ENCODE measurements at regions not wholly inside any gene's neighbourhood (a gene's known extent, or its start where the extent isn't known, plus 50 kb on each side); places are given as distances from the start of the nearest gene placed in this dataset.
A peak's percentile ranks its signal among the peaks of the same experiment; 100 is the strongest.

GRCh38 chr1:115577513-115577912, 64.3 kb upstream of the VANGL1 start:
- DNase-seq (ENCODE audit: low read depth), result no peak

DNA sequence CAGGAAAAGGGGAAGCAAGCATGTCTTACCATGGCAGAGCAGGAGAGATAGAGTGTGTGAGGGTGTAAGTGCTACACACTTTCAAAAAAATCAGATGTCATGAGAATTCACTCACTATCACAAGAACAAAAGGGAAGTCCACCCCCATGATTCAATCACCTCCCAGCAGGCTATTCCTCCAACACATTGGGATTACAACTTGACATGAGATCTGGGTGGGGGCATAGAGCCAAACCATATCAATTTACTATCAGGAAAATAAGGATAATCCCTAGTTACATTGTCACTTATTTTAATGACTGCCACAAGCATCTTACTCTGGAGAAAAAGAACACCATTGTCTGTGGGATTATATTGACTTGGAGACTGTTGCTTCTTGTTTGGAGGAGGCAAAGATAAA, 66.1 kb upstream of the VANGL1 start:
- DNase-seq (ENCODE audit: low read depth), result no peak

DNA sequence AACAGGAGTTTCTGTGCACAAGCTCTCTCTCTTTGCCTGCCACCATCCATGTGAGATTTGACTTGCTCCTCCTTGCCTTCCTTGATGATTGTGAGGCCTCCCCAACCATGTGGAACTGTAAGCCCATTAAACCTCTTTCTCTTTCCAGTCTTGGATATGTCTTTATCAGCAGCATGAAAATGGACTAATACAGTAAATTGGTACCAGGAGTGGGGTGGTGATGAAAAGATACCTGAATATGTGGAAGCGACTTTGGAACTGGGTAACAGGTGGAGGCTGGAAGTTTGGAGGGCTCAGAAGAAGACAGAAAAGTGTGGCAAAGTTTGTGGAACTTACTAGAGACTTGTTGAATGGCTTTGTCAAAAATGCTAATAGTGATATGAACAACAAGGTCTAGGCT, 69.1 kb upstream of the VANGL1 start:
- DNase-seq (ENCODE audit: low read depth), result no peak

- no peak for DNase-seq (ENCODE audit: low read depth)
Measured at GRCh38 chr1:115567431-115567830, 74.3 kb upstream of the VANGL1 start.

DNA sequence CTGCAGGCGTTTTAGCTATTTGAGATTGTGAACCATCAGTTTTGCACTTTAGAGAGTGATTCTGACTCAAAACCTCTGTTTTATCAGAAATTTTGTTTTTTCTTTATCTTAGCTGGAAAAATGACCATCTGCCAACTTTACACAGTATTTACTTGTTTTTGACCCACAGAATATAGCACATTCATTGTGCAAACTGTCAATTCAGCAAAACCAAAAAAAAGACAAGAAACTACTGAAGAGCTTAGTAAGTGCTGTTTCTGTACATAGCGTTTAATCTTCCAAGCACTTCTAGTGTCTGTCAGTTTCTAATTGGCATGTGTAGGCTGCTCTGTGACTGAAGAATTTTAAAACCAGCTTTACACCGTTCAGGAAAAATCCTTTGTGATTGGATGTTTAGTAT, 76.0 kb upstream of the VANGL1 start:
- no peak for DNase-seq (ENCODE audit: low read depth)

GRCh38 chr1:115565353-115565752, 76.4 kb upstream of the VANGL1 start:
- DNase-seq (ENCODE audit: low read depth), result no peak

- no peak for DNase-seq (ENCODE audit: low read depth)
Measured at GRCh38 chr1:115564201-115564600, 77.6 kb upstream of the VANGL1 start.

DNA sequence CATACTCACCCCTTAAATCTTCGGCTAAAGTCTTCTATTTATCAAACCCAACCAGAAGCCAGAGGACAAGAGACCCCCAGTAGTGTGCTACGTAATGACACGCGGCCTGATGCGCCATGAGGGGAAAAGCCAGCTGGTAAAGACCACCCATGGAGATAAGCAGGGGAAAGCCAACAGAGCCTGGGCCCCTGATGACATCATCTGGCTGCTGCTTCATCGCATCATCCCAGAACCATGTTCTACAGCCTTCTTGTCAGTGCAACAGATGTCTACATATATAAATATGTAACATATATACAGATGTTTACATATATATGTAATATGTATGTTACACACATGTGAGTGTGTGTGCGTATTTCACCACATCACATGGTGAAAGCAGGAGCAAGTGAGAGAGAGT, 81.7 kb upstream of the VANGL1 start:
- peak; percentile 12 for DNase-seq (ENCODE audit: low read depth)

DNA sequence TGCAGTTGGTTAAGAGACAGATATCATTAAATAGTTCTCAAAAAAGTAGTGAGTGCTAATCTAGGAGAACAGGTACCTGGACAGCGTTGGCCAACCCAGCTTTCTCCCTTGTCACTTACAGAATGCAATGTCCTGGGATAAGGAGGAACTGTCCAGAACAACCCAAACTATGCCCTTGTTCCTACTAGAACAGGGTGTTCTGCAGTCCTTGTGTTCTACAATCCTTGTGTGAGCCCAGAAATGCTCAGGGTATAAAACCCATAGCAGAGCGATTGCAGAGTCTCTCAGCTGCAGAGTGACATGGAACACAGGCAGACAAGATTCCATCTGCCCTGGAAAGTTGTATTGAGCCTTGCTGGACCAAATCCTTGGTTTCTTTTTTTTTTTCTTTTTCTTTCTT, 83.5 kb upstream of the VANGL1 start:
- no peak for DNase-seq (ENCODE audit: low read depth)

- DNase-seq (ENCODE audit: low read depth), result no peak
Measured at GRCh38 chr1:115557715-115558114, 84.1 kb upstream of the VANGL1 start.

DNA sequence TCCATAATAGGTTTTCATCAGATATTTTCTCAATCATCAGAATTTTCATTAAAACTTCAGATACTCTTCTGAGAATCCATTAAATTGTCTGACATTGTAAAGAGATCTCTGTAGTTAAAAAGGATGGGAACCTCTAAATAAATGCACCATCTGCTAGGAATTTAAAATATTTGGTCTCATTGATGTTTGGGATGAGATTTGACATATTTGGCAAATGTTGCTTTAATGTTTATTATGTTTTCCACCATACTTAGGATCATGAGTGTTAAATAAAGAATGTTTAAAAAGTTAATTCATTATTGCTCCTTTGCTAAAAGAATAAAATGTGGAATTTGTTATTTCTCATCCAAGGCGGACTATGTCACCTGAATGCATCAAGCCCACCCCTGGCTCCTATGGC, 85.5 kb upstream of the VANGL1 start:
- DNase-seq (ENCODE audit: low read depth), result no peak

DNA sequence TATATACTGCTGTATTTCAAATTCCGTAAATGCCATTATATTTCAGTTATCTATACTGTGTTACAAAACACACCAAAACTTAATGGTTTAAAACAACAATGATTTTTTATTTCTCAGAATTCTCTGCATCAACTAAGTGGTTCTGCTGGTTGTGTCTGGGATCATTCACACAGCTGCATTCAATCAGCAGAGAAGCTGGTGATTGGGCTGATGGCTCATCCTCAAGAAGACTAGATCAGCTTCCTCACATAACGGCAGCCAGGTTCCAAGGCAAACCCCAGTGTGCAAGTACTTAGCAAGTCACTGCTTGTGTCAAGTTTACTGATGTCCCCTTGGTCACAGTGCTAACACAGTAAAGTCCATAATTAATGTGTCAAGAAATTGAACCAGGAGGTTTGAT, 86.3 kb upstream of the VANGL1 start:
- no peak for DNase-seq (ENCODE audit: low read depth)

DNA sequence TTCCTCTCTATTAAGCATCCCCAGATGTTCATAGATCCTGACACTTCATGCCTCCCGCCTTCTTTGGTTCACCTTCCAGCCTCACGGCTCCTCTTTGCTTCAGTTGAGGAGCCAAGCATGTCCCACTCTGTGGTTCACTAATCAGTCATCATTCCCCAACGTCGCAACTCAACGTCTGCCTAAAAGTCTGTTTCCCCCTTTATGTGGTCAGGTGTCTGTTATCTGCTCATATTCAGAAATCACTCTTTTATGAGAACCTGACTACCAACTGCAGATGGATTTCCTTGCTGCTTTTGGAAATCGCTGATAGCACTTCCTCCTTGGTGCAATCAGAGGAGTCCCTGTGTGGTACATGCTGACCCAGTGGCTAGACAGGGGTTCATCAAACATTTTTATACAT, 94.1 kb upstream of the VANGL1 start:
- DNase-seq (ENCODE audit: low read depth), result no peak

DNA sequence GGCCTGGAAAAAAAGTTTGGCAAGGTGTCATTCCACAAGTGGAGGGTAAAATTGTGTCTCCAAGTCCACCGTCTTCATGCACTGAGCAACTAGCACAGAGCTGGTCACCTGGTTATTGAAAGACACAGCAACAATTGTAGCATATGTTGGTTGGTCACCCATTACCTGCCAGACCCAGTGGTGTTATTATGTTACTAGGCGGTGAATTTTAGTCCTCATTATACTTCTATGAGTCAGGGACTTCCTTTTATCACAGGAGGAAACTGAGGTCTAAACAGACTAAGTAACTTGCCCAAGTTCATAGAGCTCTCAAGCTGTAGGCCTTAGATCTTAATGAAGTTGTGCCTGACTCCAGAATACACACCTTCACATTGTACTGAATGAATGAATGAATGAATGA, 94.9 kb upstream of the VANGL1 start:
- no peak for DNase-seq (ENCODE audit: low read depth)

GRCh38 chr1:115545791-115546733, 95.7 kb upstream of the VANGL1 start:
- peak; percentile 99 for DNase-seq (ENCODE audit: low read depth)

DNA sequence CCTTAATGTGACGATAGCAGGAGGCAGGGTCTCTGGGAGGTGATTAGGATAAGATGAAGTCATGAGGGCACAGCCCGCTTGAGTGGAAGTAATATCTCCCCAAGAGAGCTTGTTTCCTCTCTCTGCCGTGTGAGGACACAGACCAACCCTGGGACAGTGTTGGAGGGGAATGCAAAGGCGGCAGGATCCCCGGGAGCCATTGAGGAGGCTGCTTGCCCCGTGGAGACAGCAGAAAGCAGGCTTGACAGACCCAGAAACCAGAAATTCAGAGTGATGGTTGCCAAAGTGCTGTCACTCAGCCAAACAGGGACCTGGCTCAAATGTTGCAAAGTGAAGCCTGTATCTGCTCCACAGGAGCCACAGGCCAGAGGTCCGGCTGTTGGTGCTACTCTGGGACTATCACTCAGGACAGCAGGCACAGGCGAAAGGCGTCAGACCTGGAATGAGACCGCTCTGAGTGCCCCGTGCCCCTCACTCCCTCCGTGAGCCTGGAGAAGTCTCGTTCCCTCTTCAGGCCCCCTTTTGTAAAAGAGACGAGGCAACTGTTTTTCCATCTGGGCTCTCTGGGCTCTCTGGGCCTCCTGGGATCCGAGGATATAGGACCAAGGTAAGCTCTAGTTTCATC, 96.6 kb upstream of the VANGL1 start:
- DNase-seq (ENCODE audit: low read depth), result no peak

GRCh38 chr1:115544131-115544530, 97.6 kb upstream of the VANGL1 start:
- DNase-seq (ENCODE audit: low read depth), result peak; percentile 95

DNA sequence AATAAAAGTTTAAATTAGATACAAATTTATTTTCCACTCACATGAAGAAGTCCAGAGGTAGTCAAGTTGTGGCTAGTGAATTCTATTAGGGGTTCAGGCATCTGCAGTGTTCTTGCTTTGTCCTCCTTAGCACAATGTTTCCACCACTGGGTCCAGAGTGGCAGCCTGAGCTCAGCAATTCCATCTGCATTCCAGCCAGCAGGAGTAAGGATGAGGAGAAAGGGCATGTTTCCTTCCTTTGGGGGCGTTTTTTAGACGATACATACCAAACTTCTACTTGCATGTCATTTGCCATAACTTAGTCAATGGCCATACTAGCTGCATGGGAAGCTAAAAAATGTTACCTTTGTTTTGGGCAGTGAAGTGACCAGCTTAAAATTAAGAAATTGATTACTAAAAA, 98.5 kb upstream of the VANGL1 start:
- no peak for DNase-seq (ENCODE audit: low read depth)

DNA sequence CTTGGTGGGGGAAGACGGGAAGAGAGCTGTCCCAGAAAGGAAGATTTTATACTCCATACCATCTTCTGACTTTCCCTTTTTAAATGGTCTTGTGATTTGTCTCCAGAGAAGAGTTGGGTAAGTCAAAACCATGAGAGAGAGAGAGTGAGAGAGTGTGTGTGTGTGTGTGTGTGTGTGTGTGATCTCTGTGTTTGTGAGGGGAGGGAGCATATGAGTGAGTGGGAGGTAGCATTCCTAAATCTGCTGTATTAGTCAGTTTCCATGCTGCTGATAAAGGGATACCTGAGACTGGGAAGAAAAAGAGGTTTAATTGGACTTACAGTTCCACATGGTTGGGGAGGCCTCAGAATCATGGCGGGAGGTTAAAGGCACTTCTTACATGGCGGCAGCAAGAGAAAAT, 102.0 kb upstream of the VANGL1 start:
- peak; percentile 78 for DNase-seq (ENCODE audit: low read depth)

- DNase-seq (ENCODE audit: low read depth), result no peak
Measured at GRCh38 chr1:115539061-115539460, 102.7 kb upstream of the VANGL1 start.

DNA sequence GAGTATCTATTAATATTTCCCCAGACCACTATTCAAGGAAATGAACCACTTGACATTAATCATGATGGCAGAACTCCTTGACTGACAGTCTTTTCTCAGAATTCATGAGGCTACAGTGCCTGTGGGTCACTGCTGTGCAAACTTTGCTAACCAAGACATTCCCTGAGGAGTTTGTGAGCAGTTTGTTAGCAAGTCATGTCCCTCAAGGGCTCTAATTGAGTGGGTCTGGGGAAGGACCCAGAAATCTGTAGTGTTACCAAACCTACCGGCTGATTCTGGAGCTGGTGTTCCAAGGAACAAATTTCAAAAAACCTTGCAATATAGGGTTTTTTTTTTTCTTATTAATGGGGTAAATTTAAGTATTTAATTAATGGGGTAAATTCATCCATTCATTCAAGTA, 103.2 kb upstream of the VANGL1 start:
- no peak for DNase-seq (ENCODE audit: low read depth)

DNA sequence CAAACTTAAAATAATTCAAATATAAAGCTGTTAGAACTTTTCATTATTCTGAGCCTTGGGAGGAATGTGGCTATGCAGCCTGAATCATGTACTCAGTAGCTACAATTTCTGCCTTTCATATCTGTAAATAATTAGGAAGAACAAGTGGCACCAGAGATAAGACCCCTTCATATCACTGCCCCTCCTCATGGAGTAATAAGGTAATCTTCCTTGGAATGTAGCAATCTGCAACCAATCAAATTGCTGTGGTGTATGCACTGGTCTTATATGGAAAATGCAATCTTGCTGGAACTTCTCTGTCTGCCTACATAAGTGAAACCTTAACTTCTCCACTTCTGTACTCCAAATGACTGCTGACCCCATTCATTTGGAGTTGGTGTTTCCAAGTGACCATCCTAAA, 104.4 kb upstream of the VANGL1 start:
- peak; percentile 66 for DNase-seq (ENCODE audit: low read depth)

DNA sequence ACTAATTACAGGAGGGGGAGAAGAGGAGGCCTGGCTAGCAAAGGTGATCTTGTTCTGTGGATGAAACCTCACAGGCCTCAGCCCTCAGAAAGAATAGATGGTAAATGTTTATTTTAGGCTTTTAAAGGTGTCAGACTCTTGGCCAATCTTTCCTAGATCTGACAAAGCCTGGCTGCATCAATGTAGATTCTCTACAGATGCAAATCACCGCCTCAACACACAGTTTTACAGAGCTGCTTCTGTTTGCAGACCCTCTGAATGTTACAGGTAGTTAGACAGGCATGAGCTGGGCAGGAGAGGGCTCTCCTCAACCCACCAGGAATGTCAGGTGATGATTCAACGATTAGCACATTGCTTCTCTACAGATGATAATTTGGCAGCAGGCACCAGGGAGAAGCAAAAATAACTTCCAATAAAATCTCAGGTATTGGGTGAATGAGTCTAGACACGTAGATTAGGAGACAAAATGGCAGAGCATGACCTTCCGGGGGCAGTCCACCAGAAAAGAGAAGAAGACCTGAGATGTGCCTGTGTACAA, 105.4 kb upstream of the VANGL1 start:
- DNase-seq (ENCODE audit: low read depth), result no peak
